H1 (cell line): ENCODE measurements at regions not wholly inside any gene's neighbourhood (a gene's known extent, or its start where the extent isn't known, plus 50 kb on each side); places are given as distances from the start of the nearest gene placed in this dataset.

ENCODE experiments used
- CTCF ChIA-PET: fragments of 300-600 bp; sonication (Branson Sonifier 250); formaldehyde crosslinking; loops from one replicate; lab custom pipeline; 2021; ENCODE audit not compliant: partially characterized antibody; lab: Charles Lee
- POLR2A ChIA-PET: fragments of 300-600 bp; sonication (Branson Sonifier 250); formaldehyde crosslinking; loops from one replicate; lab custom pipeline; 2021; ENCODE audit warnings: inconsistent platforms; ENCODE audit not compliant: partially characterized antibody; lab: Charles Lee
- DNase-seq, 2 experiments: peaks; one replicate each; pipeline versions ENCODE4 v3.0.0 to v3.0.0-alpha.2; 2010 to 2022; ENCODE audit warnings: low spot score in 2 of 2, low read depth in 1 of 2, mixed read lengths in 1 of 2
- FAIRE-seq: peaks from 2 replicates; lab custom pipeline; 2011; peaks lifted over from hg19 to GRCh38; lab: Jason Lieb, UNC
- H2AFZ ChIP-seq: 2 replicates; pipeline ENCODE4 v1.8.1; 2012; ENCODE audit warnings: low read length, inconsistent platforms
- H2AK5ac ChIP-seq: 2 replicates; pipeline ENCODE4 v1.6.1; 2013; ENCODE audit warnings: low read depth, low read length
- H2BK120ac ChIP-seq: replicated peaks from 2 replicates; pipeline ENCODE3; 2013; ENCODE audit warnings: low read depth, low read length, inconsistent platforms
- H2BK12ac ChIP-seq: 2 replicates; pipeline ENCODE4 v1.6.1; 2013; ENCODE audit warnings: low read depth, low read length
- H2BK15ac ChIP-seq: 2 replicates; pipeline ENCODE4 v1.6.1; 2013; ENCODE audit warnings: low read length
- H2BK20ac ChIP-seq: 2 replicates; pipeline ENCODE4 v1.6.1; 2013; ENCODE audit warnings: low read length
- H2BK5ac ChIP-seq: 2 replicates; pipeline ENCODE4 v1.6.1; 2013; ENCODE audit warnings: low read depth, low read length
- H3K14ac ChIP-seq: 2 replicates; pipeline ENCODE4 v1.6.1; 2013; ENCODE audit warnings: inconsistent platforms; ENCODE audit not compliant: insufficient read length
- H3K18ac ChIP-seq: 2 replicates; pipeline ENCODE4 v1.6.1; 2013; ENCODE audit warnings: low read length; ENCODE audit errors: extremely low read depth
- H3K23ac ChIP-seq: 2 replicates; pipeline ENCODE4 v1.6.1; 2013; ENCODE audit warnings: inconsistent platforms; ENCODE audit not compliant: insufficient read length
- H3K23me2 ChIP-seq: 2 replicates; pipeline ENCODE4 v1.6.1; 2013; ENCODE audit warnings: low read depth, low read length
- H3K27ac ChIP-seq: 2 replicates; pipeline ENCODE4 v1.6.1; 2011; ENCODE audit warnings: low read depth, low read length, inconsistent platforms
- H3K27me3 ChIP-seq, 4 experiments: replicated peaks in 1 of 4; 1 replicate in 1 of 4; 2 replicates in 3 of 4; pipeline versions ENCODE4 v1.6.1 to v1.8.1; 2011 to 2013; ENCODE audit warnings: low read length in 3 of 4, mild to moderate bottlenecking in 3 of 4, inconsistent platforms in 2 of 4, mixed read lengths in 2 of 4, moderate library complexity in 1 of 4; ENCODE audit not compliant: control insufficient read depth in 3 of 4, insufficient read depth in 3 of 4; ENCODE audit errors: extremely low read depth in 1 of 4
- H3K36me3 ChIP-seq, 4 experiments: 2 replicates each; pipeline versions ENCODE4 v1.6.1 to v1.8.1; 2011 to 2013; ENCODE audit warnings: mild to moderate bottlenecking in 4 of 4, low read length in 3 of 4, moderate library complexity in 2 of 4, control low read depth in 1 of 4, inconsistent platforms in 1 of 4; ENCODE audit not compliant: insufficient read depth in 4 of 4, control insufficient read depth in 2 of 4
- H3K4ac ChIP-seq: replicated peaks from 2 replicates; pipeline ENCODE3; 2013; ENCODE audit warnings: low read length, low read depth, mixed read lengths, inconsistent platforms; ENCODE audit not compliant: insufficient read length
- H3K4me1 ChIP-seq, 4 experiments: replicated peaks in 1 of 4; 1 replicate in 1 of 4; 2 replicates in 3 of 4; pipeline versions ENCODE4 v1.6.1 to v1.8.1; 2011 to 2013; ENCODE audit warnings: low read length in 3 of 4, inconsistent platforms in 2 of 4, mixed read lengths in 1 of 4; ENCODE audit not compliant: insufficient read depth in 4 of 4, control insufficient read depth in 3 of 4
- H3K4me2 ChIP-seq, 2 experiments: 2 replicates each; pipeline versions ENCODE4 v1.6.1 to v1.8.1; 2011 to 2013; ENCODE audit warnings: low read depth in 2 of 2, low read length in 2 of 2, control low read depth in 1 of 2, inconsistent platforms in 1 of 2, mild to moderate bottlenecking in 1 of 2; ENCODE audit not compliant: insufficient read depth in 1 of 2
- H3K4me3 ChIP-seq, 4 experiments: fragments of 200-600, 300-600 bp in 1 of 4; sonication (generic), shearing (Covaris generic), sonication (Bioruptor Twin) in 1 of 4; 2 replicates each; pipeline versions ENCODE4 v1.5.1 to v1.8.1; 2011 to 2016; ENCODE audit warnings: low read length in 4 of 4, low read depth in 3 of 4, control low read depth in 2 of 4, inconsistent platforms in 2 of 4, mild to moderate bottlenecking in 2 of 4, mixed read lengths in 1 of 4, moderate library complexity in 1 of 4; ENCODE audit not compliant: insufficient read depth in 2 of 4; ENCODE audit errors: extremely low read depth in 1 of 4
- H3K56ac ChIP-seq: replicated peaks from 2 replicates; pipeline ENCODE3; 2013; ENCODE audit warnings: low read depth, mild to moderate bottlenecking, mixed read lengths, low read length, inconsistent platforms; ENCODE audit not compliant: insufficient read length
- H3K79me1 ChIP-seq: 2 replicates; pipeline ENCODE4 v1.6.1; 2013; ENCODE audit warnings: low read depth, low read length, control low read depth
- H3K79me2 ChIP-seq, 2 experiments: 2 replicates each; pipeline versions ENCODE4 v1.6.1 to v1.8.1; 2012 to 2013; ENCODE audit warnings: low read length in 2 of 2, mild to moderate bottlenecking in 2 of 2, inconsistent platforms in 1 of 2; ENCODE audit not compliant: insufficient read depth in 2 of 2, control insufficient read depth in 1 of 2
- H3K9ac ChIP-seq, 4 experiments: replicated peaks in 1 of 4; 1 replicate in 1 of 4; 2 replicates in 3 of 4; pipeline versions ENCODE4 v1.6.1 to v1.8.1; 2011 to 2013; ENCODE audit warnings: low read depth in 3 of 4, low read length in 3 of 4, control low read depth in 2 of 4, mild to moderate bottlenecking in 2 of 4, moderate library complexity in 2 of 4, inconsistent platforms in 1 of 4; ENCODE audit errors: extremely low read depth in 1 of 4
- H3K9me3 ChIP-seq, 2 experiments: 2 replicates each; pipeline versions ENCODE4 v1.6.1 to v1.8.1; 2012 to 2013; ENCODE audit warnings: mild to moderate bottlenecking in 2 of 2, moderate library complexity in 2 of 2, control low read depth in 1 of 2, inconsistent platforms in 1 of 2, low read depth in 1 of 2, low read length in 1 of 2, mixed read lengths in 1 of 2; ENCODE audit not compliant: insufficient read depth in 2 of 2
- H4K20me1 ChIP-seq, 2 experiments: replicated peaks in 1 of 2; 2 replicates each; pipeline versions ENCODE3 to v1.8.1; 2011 to 2013; ENCODE audit warnings: inconsistent platforms in 2 of 2, low read length in 2 of 2, mild to moderate bottlenecking in 1 of 2; ENCODE audit not compliant: insufficient read depth in 2 of 2, control insufficient read depth in 1 of 2
- H4K5ac ChIP-seq: 2 replicates; pipeline ENCODE4 v1.6.1; 2013; ENCODE audit warnings: low read length, low read depth, mixed read lengths, inconsistent platforms; ENCODE audit not compliant: insufficient read length
- H4K8ac ChIP-seq: 2 replicates; pipeline ENCODE4 v1.8.0; 2013; ENCODE audit warnings: mild to moderate bottlenecking, moderate library complexity, low read length, inconsistent platforms; ENCODE audit not compliant: insufficient read depth; ENCODE audit errors: extremely low read depth
- H4K91ac ChIP-seq: replicated peaks from 2 replicates; pipeline ENCODE3; 2013; ENCODE audit warnings: low read length, mixed read lengths, inconsistent platforms; ENCODE audit not compliant: insufficient read length
- CBX5 ChIP-seq: fragments of 300-800, 300-1000 bp; sonication (generic); IDR thresholded peaks from 2 replicates; pipeline ENCODE4 v1.7.1; 2016; ENCODE audit warnings: antibody characterized with exemption, low read length, low read depth
- CBX8 ChIP-seq: fragments of 300-800, 300-1000 bp; sonication (generic); IDR thresholded peaks from 2 replicates; pipeline ENCODE4 v1.7.1; 2016; ENCODE audit warnings: low read depth, low read length, borderline replicate concordance
- EZH2 ChIP-seq: fragments of 200-600 bp; sonication (generic); IDR thresholded peaks from 2 replicates; pipeline ENCODE4 v1.7.1; 2012; ENCODE audit warnings: low read depth, mild to moderate bottlenecking, moderate library complexity, low read length, inconsistent platforms; ENCODE audit not compliant: severe bottlenecking
- GABPA ChIP-seq: IDR thresholded peaks from 2 replicates; pipeline ENCODE4 v1.6.1; 2011; ENCODE audit warnings: mild to moderate bottlenecking, low read length, moderate library complexity, borderline replicate concordance; ENCODE audit not compliant: insufficient read depth
- POLR2A ChIP-seq, 2 experiments: IDR thresholded peaks; 1 replicate in 1 of 2; 2 replicates in 1 of 2; pipeline ENCODE4 v1.6.1; 2011; ENCODE audit warnings: low read depth in 2 of 2, low read length in 2 of 2, mild to moderate bottlenecking in 2 of 2; ENCODE audit errors: control extremely low read depth in 1 of 2
- SIN3A ChIP-seq, 2 experiments: IDR thresholded peaks in 1 of 2; conservative IDR thresholded peaks in 1 of 2; 2 replicates each; pipeline ENCODE4 v1.6.1; 2011 to 2012; ENCODE audit warnings: low read length in 2 of 2, improper control_type of control experiment in 1 of 2, low read depth in 1 of 2, mild to moderate bottlenecking in 1 of 2
- SUZ12 ChIP-seq: fragments of 200-600 bp; sonication (generic); IDR thresholded peaks from 2 replicates; pipeline ENCODE4 v1.6.1; 2012; ENCODE audit warnings: mild to moderate bottlenecking, inconsistent platforms, low read length, moderate library complexity, mixed read lengths
- TAF7 ChIP-seq: optimal IDR thresholded peaks from 2 replicates; pipeline ENCODE3; 2011; ENCODE audit warnings: low read depth, mild to moderate bottlenecking, inconsistent platforms, low read length, moderate library complexity, borderline replicate concordance
- WGBS, 2 experiments: shearing (Covaris generic) in 1 of 2; methylation state at CpG; one replicate each; pipeline versions ENCODE4 v1.1.6 to v1.1.7; 2013 to 2015; ENCODE audit warnings: low lambda C conversion rate in 2 of 2, mixed read lengths in 2 of 2, inconsistent platforms in 1 of 2, low coverage in 1 of 2, missing lambda C conversion rate in 1 of 2; ENCODE audit not compliant: insufficient replicate concordance in 2 of 2, insufficient coverage in 1 of 2, insufficient read length in 1 of 2; ENCODE audit errors: extremely low coverage in 1 of 2, missing lambda C conversion rate in 1 of 2; 5-methylcytosine and 5-hydroxymethylcytosine counted together
- TF ChIP-seq, protein P1 (sequence below), 3 experiments: IDR thresholded peaks; 1 replicate in 2 of 3; 2 replicates in 1 of 3; pipeline versions ENCODE4 v1.5.1 to v1.6.1; 2011; ENCODE audit warnings: low read length in 3 of 3, mild to moderate bottlenecking in 3 of 3, inconsistent platforms in 2 of 3, low read depth in 1 of 3, moderate library complexity in 1 of 3; ENCODE audit not compliant: insufficient read depth in 1 of 3; ENCODE audit errors: control extremely low read depth in 1 of 3
- TF ChIP-seq, protein P2 (sequence below): IDR thresholded peaks from 2 replicates; pipeline ENCODE4 v1.6.1; 2012; ENCODE audit warnings: inconsistent platforms

DNA sequence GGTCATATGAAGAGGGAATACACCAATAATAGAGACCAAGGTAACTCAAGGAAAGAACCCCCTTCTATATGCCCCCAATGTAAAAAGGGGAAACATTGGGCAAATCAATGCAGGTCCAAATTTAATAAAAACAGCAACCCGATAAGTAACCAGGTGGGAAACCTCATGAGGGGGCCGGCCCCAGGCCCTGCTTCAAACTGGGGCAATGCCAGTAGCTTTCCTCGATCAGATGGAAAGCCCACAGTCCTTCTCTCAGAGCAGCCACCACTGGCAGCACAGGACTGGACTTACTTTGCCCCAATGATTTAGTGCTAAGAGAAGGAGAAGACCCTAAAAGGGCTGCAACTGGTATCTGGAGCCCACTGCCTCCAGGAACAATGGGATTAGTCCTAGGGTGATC, 65.6 kb upstream of the ASCC3 start:
- H4K20me1 ChIP-seq: no peaks in the 10 kb centered on the region
- no peak overlapping the region for H4K91ac ChIP-seq
- ChIA-PET POLR2A (no interaction called here), CTCF (interaction anchor here (1.1 to 1.7 kb wide), 3 partner anchors 9 to 168 kb away, joined by 3 to 4 read pairs (median 4); no protein-coding TSS in a partner anchor)
- DNase-seq: no peak
- no peak overlapping the region for H2BK12ac ChIP-seq
- FAIRE-seq: no peak
- no peaks in the 10 kb centered on the region for H3K79me2 ChIP-seq
- 89% methylated on average over 3 of the region's 3 CpGs; no CpG with 5 or more reads in 1 of the 2 experiments for WGBS, 2 experiments
- H3K9ac ChIP-seq: no peak overlapping the region
- no peak overlapping the region for H2AFZ ChIP-seq
- no peak overlapping the region for H2AK5ac ChIP-seq
- H3K18ac ChIP-seq: no peak overlapping the region
- no peak overlapping the region for H3K4me2 ChIP-seq
- no peaks in the 10 kb centered on the region for H3K79me1 ChIP-seq
- H3K23me2 ChIP-seq: no peaks in the 10 kb centered on the region
- H4K8ac ChIP-seq: no peak overlapping the region
- no peak overlapping the region for H2BK20ac ChIP-seq
- H3K14ac ChIP-seq: no peak overlapping the region
- H3K56ac ChIP-seq: no peak overlapping the region
- H3K4me3 ChIP-seq: no peak overlapping the region
- peaks cover 6 to 13% of the 10 kb centered on the region in 2 experiments; a peak in 3 of 4 replicates for H3K9me3 ChIP-seq
- H2BK5ac ChIP-seq: no peak overlapping the region
- no peaks in the 10 kb centered on the region for H3K4me1 ChIP-seq
- no peak overlapping the region for H3K23ac ChIP-seq
- no peaks in the 10 kb centered on the region for H3K27me3 ChIP-seq
- no peak overlapping the region for H2BK15ac ChIP-seq
- no peaks in the 10 kb centered on the region; a peak in 1 of 8 replicates for H3K36me3 ChIP-seq
- no peak overlapping the region for H3K27ac ChIP-seq
- TF ChIP-seq TAF7: no peak
- TF ChIP-seq POLR2A (IDR thresholded peaks at IDR 0.05; ENCODE audit: control extremely low read depth in 1 of 2, low read depth in 2 of 2, low read length in 2 of 2): no peak
- no peak for TF ChIP-seq EZH2
- TF ChIP-seq CBX5: no peak
- TF ChIP-seq CBX8: no peak
- TF ChIP-seq SUZ12: no peak
- TF ChIP-seq, protein P1, sequence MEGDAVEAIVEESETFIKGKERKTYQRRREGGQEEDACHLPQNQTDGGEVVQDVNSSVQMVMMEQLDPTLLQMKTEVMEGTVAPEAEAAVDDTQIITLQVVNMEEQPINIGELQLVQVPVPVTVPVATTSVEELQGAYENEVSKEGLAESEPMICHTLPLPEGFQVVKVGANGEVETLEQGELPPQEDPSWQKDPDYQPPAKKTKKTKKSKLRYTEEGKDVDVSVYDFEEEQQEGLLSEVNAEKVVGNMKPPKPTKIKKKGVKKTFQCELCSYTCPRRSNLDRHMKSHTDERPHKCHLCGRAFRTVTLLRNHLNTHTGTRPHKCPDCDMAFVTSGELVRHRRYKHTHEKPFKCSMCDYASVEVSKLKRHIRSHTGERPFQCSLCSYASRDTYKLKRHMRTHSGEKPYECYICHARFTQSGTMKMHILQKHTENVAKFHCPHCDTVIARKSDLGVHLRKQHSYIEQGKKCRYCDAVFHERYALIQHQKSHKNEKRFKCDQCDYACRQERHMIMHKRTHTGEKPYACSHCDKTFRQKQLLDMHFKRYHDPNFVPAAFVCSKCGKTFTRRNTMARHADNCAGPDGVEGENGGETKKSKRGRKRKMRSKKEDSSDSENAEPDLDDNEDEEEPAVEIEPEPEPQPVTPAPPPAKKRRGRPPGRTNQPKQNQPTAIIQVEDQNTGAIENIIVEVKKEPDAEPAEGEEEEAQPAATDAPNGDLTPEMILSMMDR (IDR thresholded peaks at IDR 0.05; ENCODE audit: control extremely low read depth in 1 of 3, insufficient read depth in 1 of 3, low read depth in 1 of 3, low read length in 3 of 3): no peak
- TF ChIP-seq SIN3A (conservative IDR thresholded peaks at IDR 0.05 in 1 of 2, IDR thresholded peaks at IDR 0.05 in 1 of 2; ENCODE audit: low read depth in 1 of 2, low read length in 2 of 2): no peak
- TF ChIP-seq GABPA: no peak
- TF ChIP-seq, protein P2, sequence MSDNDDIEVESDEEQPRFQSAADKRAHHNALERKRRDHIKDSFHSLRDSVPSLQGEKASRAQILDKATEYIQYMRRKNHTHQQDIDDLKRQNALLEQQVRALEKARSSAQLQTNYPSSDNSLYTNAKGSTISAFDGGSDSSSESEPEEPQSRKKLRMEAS: no peak
- no peak overlapping the region for H2BK120ac ChIP-seq
- no peak overlapping the region for H4K5ac ChIP-seq
- H3K4ac ChIP-seq: no peak overlapping the region
